Panc1 (cell line): ENCODE measurements at regions not wholly inside any gene's neighbourhood (a gene's known extent, or its start where the extent isn't known, plus 50 kb on each side); places are given as distances from the start of the nearest gene placed in this dataset.

ENCODE experiments used
- ATAC-seq: fragments of 200-7000 bp; cut with Tn5 transposase; 2 replicates; pipeline ENCODE4 v1.9.1; 2020; ENCODE audit warnings: mild to moderate bottlenecking, moderate library complexity
- BruUV-seq: library from RNA; stranded (reverse); fragments of 400-500 nt; replicated peaks from 2 replicates; lab custom pipeline; 2021; lab: Mats Ljungman, UMichigan
- CTCF ChIA-PET: fragments of 300-600 bp; sonication (Branson Sonifier 250); formaldehyde crosslinking; loops from one replicate; lab custom pipeline; 2022; ENCODE audit warnings: antibody characterized with exemption; lab: Charles Lee
- POLR2A ChIA-PET: fragments of 300-600 bp; sonication (Branson Sonifier 250); formaldehyde crosslinking; loops from one replicate; lab custom pipeline; 2022; ENCODE audit warnings: antibody characterized with exemption; lab: Charles Lee
- DNase-seq: peaks from one replicate; pipeline ENCODE4 v3.0.0-alpha.2; 2010; ENCODE audit warnings: low read depth, low spot score
- H3K27ac ChIP-seq: 2 replicates; pipeline ENCODE4 v1.5.1; 2011; ENCODE audit warnings: mild to moderate bottlenecking, low read length, inconsistent platforms
- H3K27me3 ChIP-seq: fragments of 200-500 bp; sonication (Bioruptor generic); 2 replicates; pipeline ENCODE4 v1.6.0; 2014; ENCODE audit warnings: low read length, inconsistent platforms; ENCODE audit not compliant: control insufficient read depth, insufficient read depth
- H3K36me3 ChIP-seq: fragments of 200-500 bp; sonication (Bioruptor generic); 2 replicates; pipeline ENCODE4 v1.5.1; 2014; ENCODE audit warnings: inconsistent platforms, mild to moderate bottlenecking, low read length, moderate library complexity; ENCODE audit not compliant: control insufficient read depth, insufficient read depth
- H3K4me1 ChIP-seq: 2 replicates; pipeline ENCODE4 v1.5.1; 2011; ENCODE audit warnings: inconsistent platforms, mild to moderate bottlenecking, low read length, moderate library complexity; ENCODE audit not compliant: control insufficient read depth, insufficient read depth
- H3K4me3 ChIP-seq, 2 experiments: 2 replicates each; pipeline ENCODE4 v1.5.1; 2011 to 2012; ENCODE audit warnings: low read depth in 2 of 2, low read length in 2 of 2, mild to moderate bottlenecking in 2 of 2, inconsistent platforms in 1 of 2, moderate library complexity in 1 of 2
- H3K9me3 ChIP-seq: fragments of 200-500 bp; sonication (Bioruptor generic); 2 replicates; pipeline ENCODE4 v1.5.1; 2014; ENCODE audit warnings: low read depth, mild to moderate bottlenecking, inconsistent platforms, low read length, moderate library complexity; ENCODE audit not compliant: control insufficient read depth, insufficient read depth
- POLR2AphosphoS5 ChIP-seq: IDR thresholded peaks from 2 replicates; pipeline ENCODE4 v1.6.1; 2012; ENCODE audit warnings: mild to moderate bottlenecking, low read depth, low read length, moderate library complexity
- SIN3A ChIP-seq: IDR thresholded peaks from 2 replicates; pipeline ENCODE4 v1.6.1; 2012; ENCODE audit warnings: low read depth, mild to moderate bottlenecking, low read length, moderate library complexity, borderline replicate concordance; ENCODE audit not compliant: insufficient read depth
- TCF7L2 ChIP-seq: IDR thresholded peaks from 2 replicates; pipeline ENCODE4 v1.6.1; 2011; ENCODE audit warnings: mild to moderate bottlenecking, low read depth, low read length, inconsistent platforms
- in situ Hi-C: cut with HindIII; loops from 2 replicates; pipeline ENCODE4 v1.10.0; 2016; ENCODE audit warnings: low sequenced_read_pairs, low pct_unique_long_range_greater_than_20kb
- intact Hi-C: fragments of 100-400 bp; cut with micrococcal nuclease; formaldehyde crosslinking; loops from one replicate; pipeline ENCODE4 v1.10.0; 2022; ENCODE audit not compliant: unreplicated experiment
- TF ChIP-seq, protein P1 (sequence below), 2 experiments: IDR thresholded peaks; 2 replicates each; pipeline ENCODE4 v1.6.1; 2011 to 2012; ENCODE audit warnings: low read depth in 2 of 2, control low read depth in 1 of 2, low read length in 1 of 2, mild to moderate bottlenecking in 1 of 2, moderate library complexity in 1 of 2; ENCODE audit not compliant: insufficient read depth in 1 of 2
- TF ChIP-seq, protein P2 (sequence below): fragments of 450-650 bp; IDR thresholded peaks from 2 replicates; pipeline ENCODE4 v1.5.1; 2017; ENCODE audit warnings: mild to moderate bottlenecking

DNA sequence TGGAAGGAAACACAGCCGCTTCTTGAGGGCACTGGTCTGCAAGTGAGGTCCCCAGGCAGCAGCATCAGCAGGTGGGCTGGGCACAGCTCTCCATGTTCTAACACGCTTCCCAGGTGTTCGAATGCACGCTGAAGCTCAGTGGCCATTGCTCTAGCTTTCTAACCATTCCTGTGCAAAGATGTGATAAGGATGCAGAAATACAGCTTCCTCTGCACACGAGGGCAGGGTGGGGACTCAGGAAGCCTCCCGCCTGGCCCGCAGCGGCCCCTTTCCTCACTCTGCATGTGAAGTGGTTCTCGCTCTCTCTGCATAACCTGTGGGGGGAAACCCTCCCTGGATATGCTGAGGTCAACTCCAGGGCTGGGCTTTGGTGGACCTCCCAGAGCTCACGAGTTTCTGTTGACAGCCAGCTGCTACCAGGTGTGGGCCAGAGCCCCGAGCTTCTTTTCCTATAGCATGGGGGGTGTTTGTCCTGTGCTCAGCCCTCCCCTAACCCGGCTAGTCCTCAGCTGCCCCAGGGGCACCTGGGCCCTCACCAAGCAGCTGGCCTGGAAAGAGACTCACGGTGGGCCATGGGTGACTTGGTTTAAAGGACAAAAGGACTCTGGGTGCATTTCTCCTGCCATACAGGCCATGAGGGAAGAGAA, 168.2 kb downstream of the TEX29 start:
- ATAC-seq (no peak), DNase-seq (no peak)
- Histone ChIP-seq H3K9me3 (no peaks in the 10 kb centered on the region), H3K27me3 (no peaks in the 10 kb centered on the region; the same call in 1 of the 2 replicates), H3K4me3 (no peak overlapping the region), H3K27ac (no peak overlapping the region), H3K4me1 (no peaks in the 10 kb centered on the region), H3K36me3 (no peaks in the 10 kb centered on the region)
- in situ Hi-C loops (no loop called here), intact Hi-C loops (no loop called here)
- TF ChIP-seq, protein P1, sequence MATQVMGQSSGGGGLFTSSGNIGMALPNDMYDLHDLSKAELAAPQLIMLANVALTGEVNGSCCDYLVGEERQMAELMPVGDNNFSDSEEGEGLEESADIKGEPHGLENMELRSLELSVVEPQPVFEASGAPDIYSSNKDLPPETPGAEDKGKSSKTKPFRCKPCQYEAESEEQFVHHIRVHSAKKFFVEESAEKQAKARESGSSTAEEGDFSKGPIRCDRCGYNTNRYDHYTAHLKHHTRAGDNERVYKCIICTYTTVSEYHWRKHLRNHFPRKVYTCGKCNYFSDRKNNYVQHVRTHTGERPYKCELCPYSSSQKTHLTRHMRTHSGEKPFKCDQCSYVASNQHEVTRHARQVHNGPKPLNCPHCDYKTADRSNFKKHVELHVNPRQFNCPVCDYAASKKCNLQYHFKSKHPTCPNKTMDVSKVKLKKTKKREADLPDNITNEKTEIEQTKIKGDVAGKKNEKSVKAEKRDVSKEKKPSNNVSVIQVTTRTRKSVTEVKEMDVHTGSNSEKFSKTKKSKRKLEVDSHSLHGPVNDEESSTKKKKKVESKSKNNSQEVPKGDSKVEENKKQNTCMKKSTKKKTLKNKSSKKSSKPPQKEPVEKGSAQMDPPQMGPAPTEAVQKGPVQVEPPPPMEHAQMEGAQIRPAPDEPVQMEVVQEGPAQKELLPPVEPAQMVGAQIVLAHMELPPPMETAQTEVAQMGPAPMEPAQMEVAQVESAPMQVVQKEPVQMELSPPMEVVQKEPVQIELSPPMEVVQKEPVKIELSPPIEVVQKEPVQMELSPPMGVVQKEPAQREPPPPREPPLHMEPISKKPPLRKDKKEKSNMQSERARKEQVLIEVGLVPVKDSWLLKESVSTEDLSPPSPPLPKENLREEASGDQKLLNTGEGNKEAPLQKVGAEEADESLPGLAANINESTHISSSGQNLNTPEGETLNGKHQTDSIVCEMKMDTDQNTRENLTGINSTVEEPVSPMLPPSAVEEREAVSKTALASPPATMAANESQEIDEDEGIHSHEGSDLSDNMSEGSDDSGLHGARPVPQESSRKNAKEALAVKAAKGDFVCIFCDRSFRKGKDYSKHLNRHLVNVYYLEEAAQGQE (IDR thresholded peaks at IDR 0.05; ENCODE audit: insufficient read depth in 1 of 2, low read depth in 2 of 2, low read length in 1 of 2): no peak
- TF ChIP-seq POLR2AphosphoS5 (no peak), TCF7L2 (no peak), SIN3A (no peak)
- TF ChIP-seq, protein P2, sequence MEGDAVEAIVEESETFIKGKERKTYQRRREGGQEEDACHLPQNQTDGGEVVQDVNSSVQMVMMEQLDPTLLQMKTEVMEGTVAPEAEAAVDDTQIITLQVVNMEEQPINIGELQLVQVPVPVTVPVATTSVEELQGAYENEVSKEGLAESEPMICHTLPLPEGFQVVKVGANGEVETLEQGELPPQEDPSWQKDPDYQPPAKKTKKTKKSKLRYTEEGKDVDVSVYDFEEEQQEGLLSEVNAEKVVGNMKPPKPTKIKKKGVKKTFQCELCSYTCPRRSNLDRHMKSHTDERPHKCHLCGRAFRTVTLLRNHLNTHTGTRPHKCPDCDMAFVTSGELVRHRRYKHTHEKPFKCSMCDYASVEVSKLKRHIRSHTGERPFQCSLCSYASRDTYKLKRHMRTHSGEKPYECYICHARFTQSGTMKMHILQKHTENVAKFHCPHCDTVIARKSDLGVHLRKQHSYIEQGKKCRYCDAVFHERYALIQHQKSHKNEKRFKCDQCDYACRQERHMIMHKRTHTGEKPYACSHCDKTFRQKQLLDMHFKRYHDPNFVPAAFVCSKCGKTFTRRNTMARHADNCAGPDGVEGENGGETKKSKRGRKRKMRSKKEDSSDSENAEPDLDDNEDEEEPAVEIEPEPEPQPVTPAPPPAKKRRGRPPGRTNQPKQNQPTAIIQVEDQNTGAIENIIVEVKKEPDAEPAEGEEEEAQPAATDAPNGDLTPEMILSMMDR: no peak
- POLR2A ChIA-PET: no interaction called here
- no TSS peak for BruUV-seq
- CTCF ChIA-PET: no interaction called here

DNA sequence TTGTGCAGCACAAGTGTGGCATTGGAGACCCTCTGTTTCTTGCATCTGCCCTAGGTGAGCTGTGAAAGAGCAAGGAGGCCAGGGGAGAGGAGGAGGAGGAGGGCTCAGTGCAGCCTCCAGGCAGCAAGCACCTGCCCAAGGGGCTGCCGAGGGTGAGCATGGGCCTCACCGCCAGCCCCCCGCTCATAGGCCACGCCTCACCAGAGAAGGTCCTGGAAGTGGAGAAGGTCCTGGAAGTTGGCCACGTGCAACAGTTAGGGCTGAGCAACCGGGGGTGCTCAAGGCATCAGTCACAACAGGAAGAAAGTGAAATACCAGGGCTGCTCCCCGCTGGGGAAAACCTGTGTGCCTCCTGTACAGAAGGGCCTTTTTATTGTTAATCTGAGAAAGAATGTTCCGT, 168.9 kb downstream of the TEX29 start:
- Histone ChIP-seq H3K27ac (no peak overlapping the region), H3K4me3 (no peak overlapping the region), H3K4me1 (no peaks in the 10 kb centered on the region), H3K9me3 (no peaks in the 10 kb centered on the region), H3K27me3 (no peaks in the 10 kb centered on the region; the same call in 1 of the 2 replicates), H3K36me3 (no peaks in the 10 kb centered on the region)
- ChIA-PET CTCF (no interaction called here), POLR2A (no interaction called here)
- in situ Hi-C loops (no loop called here), intact Hi-C loops (no loop called here)
- ATAC-seq: no peak
- no peak for DNase-seq
- TF ChIP-seq POLR2AphosphoS5 (no peak), SIN3A (no peak), TCF7L2 (no peak)
- TF ChIP-seq, protein P2: no peak
- TF ChIP-seq, protein P1 (IDR thresholded peaks at IDR 0.05; ENCODE audit: insufficient read depth in 1 of 2, low read depth in 2 of 2, low read length in 1 of 2): no peak
- no TSS peak for BruUV-seq
